SK-N-SH treated with all-trans-retinoic acid at 6 μM for 48 hours (cell line): ENCODE measurements at regions not wholly inside any gene's neighbourhood (a gene's known extent, or its start where the extent isn't known, plus 50 kb on each side); places are given as distances from the start of the nearest gene placed in this dataset.

Source experiments
- CSDC2 ChIP-seq: fragments of 250-450 bp; sonication (Bioruptor Pico); IDR thresholded peaks from 2 replicates; pipeline ENCODE4 v1.5.0; 2020; ENCODE audit warnings: mild to moderate bottlenecking, moderate library complexity
- ISL1 ChIP-seq: fragments of 250-450 bp; sonication (Bioruptor Pico); IDR thresholded peaks from 2 replicates; pipeline ENCODE4 v2.1.2; 2022; ENCODE audit warnings: mild to moderate bottlenecking, moderate library complexity
- OSR1 ChIP-seq: fragments of 250-450 bp; sonication (Bioruptor Pico); IDR thresholded peaks from 2 replicates; pipeline ENCODE4 v1.8.0; 2022; ENCODE audit warnings: moderate library complexity, mild to moderate bottlenecking, inconsistent platforms
- RARB ChIP-seq: fragments of 250-450 bp; sonication (Bioruptor Pico); IDR thresholded peaks from 2 replicates; pipeline ENCODE4 v1.8.0; 2021; ENCODE audit warnings: mild to moderate bottlenecking, moderate library complexity
- SNAI2 ChIP-seq: fragments of 250-450 bp; sonication (Bioruptor Pico); IDR thresholded peaks from 2 replicates; pipeline ENCODE4 v1.5.0; 2020; ENCODE audit warnings: mild to moderate bottlenecking, moderate library complexity
- TCF4 ChIP-seq: fragments of 250-450 bp; sonication (Bioruptor Pico); IDR thresholded peaks from 2 replicates; pipeline ENCODE4 v1.8.0; 2021; ENCODE audit warnings: mild to moderate bottlenecking, moderate library complexity, borderline replicate concordance
- TOX ChIP-seq: fragments of 250-450 bp; sonication (Bioruptor Pico); IDR thresholded peaks from 2 replicates; pipeline ENCODE4 v1.8.0; 2021; ENCODE audit warnings: mild to moderate bottlenecking, moderate library complexity, borderline replicate concordance
- ZC3H10 ChIP-seq: fragments of 250-450 bp; sonication (Bioruptor Pico); IDR thresholded peaks from 2 replicates; pipeline ENCODE4 v1.5.1; 2021; ENCODE audit warnings: mild to moderate bottlenecking, moderate library complexity
- ZFP30 ChIP-seq: fragments of 450-650 bp; formaldehyde crosslinking; IDR thresholded peaks from 2 replicates; pipeline ENCODE4 v1.5.0; 2022; ENCODE audit warnings: mild to moderate bottlenecking, moderate library complexity
- ZNF70 ChIP-seq: fragments of 450-650 bp; formaldehyde crosslinking; IDR thresholded peaks from 2 replicates; pipeline ENCODE4 v1.5.0; 2020; ENCODE audit warnings: mild to moderate bottlenecking, moderate library complexity
- ZNF8 ChIP-seq: fragments of 450-650 bp; formaldehyde crosslinking; IDR thresholded peaks from 2 replicates; pipeline ENCODE4 v1.5.0; 2020; ENCODE audit warnings: mild to moderate bottlenecking, moderate library complexity
- TF ChIP-seq, protein P1 (sequence below): fragments of 250-450 bp; sonication (Bioruptor Pico); IDR thresholded peaks from 2 replicates; pipeline ENCODE4 v1.5.1; 2020; ENCODE audit warnings: low read depth, mild to moderate bottlenecking, moderate library complexity
- TF ChIP-seq, protein P2 (sequence below): fragments of 250-450 bp; sonication (Bioruptor Pico); IDR thresholded peaks from 2 replicates; pipeline ENCODE4 v1.8.0; 2020; ENCODE audit warnings: mild to moderate bottlenecking, moderate library complexity, borderline replicate concordance

DNA sequence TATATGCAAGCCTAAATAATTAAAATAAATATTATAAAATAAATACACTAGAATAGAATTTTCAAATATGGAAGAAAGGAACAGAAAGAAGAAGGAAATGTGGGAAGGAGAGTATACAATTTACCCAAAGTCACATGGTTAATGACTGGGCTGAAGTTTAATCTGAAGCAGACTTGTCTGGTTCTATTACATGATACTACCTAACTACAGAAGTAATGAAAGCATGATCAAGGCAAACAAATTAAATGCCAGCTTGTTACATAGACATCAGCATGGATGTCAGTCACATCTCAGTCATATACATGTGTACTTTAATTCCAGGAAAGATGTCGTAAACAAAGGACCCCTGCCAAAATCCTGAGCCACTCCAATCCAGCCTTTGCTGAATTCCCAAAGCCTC, 1060.8 kb downstream of the CNTNAP5 start:
- TF ChIP-seq ZC3H10 (no peak), TCF4 (CRISPR knock-in tag) (no peak), TOX (CRISPR knock-in tag) (no peak), RARB (CRISPR knock-in tag) (no peak), SNAI2 (CRISPR knock-in tag) (no peak), ISL1 (no peak), CSDC2 (CRISPR knock-in tag) (no peak), ZNF70 (CRISPR knock-in tag) (no peak), ZFP30 (no peak), ZNF8 (CRISPR knock-in tag) (no peak), OSR1 (CRISPR knock-in tag) (no peak)
- TF ChIP-seq, protein P1, sequence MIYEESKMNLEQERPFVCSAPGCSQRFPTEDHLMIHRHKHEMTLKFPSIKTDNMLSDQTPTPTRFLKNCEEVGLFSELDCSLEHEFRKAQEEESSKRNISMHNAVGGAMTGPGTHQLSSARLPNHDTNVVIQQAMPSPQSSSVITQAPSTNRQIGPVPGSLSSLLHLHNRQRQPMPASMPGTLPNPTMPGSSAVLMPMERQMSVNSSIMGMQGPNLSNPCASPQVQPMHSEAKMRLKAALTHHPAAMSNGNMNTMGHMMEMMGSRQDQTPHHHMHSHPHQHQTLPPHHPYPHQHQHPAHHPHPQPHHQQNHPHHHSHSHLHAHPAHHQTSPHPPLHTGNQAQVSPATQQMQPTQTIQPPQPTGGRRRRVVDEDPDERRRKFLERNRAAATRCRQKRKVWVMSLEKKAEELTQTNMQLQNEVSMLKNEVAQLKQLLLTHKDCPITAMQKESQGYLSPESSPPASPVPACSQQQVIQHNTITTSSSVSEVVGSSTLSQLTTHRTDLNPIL (CRISPR knock-in tag), result no peak
- TF ChIP-seq, protein P2, sequence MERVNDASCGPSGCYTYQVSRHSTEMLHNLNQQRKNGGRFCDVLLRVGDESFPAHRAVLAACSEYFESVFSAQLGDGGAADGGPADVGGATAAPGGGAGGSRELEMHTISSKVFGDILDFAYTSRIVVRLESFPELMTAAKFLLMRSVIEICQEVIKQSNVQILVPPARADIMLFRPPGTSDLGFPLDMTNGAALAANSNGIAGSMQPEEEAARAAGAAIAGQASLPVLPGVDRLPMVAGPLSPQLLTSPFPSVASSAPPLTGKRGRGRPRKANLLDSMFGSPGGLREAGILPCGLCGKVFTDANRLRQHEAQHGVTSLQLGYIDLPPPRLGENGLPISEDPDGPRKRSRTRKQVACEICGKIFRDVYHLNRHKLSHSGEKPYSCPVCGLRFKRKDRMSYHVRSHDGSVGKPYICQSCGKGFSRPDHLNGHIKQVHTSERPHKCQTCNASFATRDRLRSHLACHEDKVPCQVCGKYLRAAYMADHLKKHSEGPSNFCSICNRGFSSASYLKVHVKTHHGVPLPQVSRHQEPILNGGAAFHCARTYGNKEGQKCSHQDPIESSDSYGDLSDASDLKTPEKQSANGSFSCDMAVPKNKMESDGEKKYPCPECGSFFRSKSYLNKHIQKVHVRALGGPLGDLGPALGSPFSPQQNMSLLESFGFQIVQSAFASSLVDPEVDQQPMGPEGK (CRISPR knock-in tag), result no peak
